ENCODE measurements at regions not wholly inside any gene's neighbourhood (a gene's known extent, or its start where the extent isn't known, plus 50 kb on each side); places are given as distances from the start of the nearest gene placed in this dataset.

DNA sequence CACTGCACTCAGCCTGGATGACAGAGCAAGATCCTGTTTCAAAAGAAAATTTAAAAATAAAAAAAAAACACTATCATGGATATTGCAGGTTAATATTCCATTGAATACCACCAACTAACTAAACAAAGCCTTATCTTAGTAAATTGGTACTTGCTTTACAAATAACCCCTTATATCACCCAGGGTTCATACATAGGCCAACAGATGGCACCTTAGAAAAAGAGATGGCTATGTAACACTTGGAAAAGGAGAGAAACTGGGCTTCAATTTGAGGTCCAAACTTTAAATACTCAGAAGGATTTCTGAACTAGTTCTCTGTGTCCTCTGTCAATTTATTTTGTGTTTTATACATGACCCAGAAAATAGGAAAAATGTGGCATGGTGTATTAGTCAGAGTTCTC, 249.6 kb upstream of the LRP1B start:
- TF ChIP-seq, protein P1, sequence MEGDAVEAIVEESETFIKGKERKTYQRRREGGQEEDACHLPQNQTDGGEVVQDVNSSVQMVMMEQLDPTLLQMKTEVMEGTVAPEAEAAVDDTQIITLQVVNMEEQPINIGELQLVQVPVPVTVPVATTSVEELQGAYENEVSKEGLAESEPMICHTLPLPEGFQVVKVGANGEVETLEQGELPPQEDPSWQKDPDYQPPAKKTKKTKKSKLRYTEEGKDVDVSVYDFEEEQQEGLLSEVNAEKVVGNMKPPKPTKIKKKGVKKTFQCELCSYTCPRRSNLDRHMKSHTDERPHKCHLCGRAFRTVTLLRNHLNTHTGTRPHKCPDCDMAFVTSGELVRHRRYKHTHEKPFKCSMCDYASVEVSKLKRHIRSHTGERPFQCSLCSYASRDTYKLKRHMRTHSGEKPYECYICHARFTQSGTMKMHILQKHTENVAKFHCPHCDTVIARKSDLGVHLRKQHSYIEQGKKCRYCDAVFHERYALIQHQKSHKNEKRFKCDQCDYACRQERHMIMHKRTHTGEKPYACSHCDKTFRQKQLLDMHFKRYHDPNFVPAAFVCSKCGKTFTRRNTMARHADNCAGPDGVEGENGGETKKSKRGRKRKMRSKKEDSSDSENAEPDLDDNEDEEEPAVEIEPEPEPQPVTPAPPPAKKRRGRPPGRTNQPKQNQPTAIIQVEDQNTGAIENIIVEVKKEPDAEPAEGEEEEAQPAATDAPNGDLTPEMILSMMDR (conservative IDR thresholded peaks at IDR 0.05 in 1 of 2, IDR thresholded peaks at IDR 0.05 in 1 of 2; ENCODE audit: extremely low read depth in 1 of 2, insufficient read depth in 1 of 2, low read depth in 1 of 2, low read length in 2 of 2): no peak
- TF ChIP-seq EZH2 (IDR thresholded peaks at IDR 0.05; ENCODE audit: borderline replicate concordance, low read length): no peak
